HG03064 (cell line): ENCODE measurements at regions not wholly inside any gene's neighbourhood (a gene's known extent, or its start where the extent isn't known, plus 50 kb on each side); places are given as distances from the start of the nearest gene placed in this dataset.
"Not testable (repeated sequence)": the region's sequence is repeated elsewhere in the genome, so short reads cannot be mapped to it uniquely, and the experiment has no call there.

Experiments used
- ATAC-seq: cut with Tn5 transposase; IDR thresholded peaks from one replicate; pipeline ENCODE4 v1.9.1; 2021; ENCODE audit warnings: low read depth; ENCODE audit not compliant: unreplicated experiment

DNA sequence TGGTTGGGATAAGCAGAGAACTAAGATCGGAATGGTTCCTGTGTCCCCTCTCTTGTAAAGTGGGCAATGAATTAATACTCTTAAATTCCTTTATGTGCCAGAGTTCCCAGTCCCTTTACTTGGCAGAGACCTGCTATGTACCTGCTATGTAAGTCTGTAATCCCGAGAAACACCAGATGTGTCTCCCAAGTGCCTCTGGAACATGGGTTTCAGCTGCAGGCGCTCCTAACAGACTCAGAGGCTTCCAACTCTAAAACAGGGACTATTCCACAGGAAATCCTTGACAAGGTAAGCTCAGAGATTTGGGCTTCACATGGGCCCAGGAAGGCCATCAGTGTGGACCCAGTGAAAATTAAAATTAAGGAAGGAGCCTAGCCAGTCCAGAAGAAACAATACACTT, 117.7 kb upstream of the PLCL2 start:
- ATAC-seq = no peak

DNA sequence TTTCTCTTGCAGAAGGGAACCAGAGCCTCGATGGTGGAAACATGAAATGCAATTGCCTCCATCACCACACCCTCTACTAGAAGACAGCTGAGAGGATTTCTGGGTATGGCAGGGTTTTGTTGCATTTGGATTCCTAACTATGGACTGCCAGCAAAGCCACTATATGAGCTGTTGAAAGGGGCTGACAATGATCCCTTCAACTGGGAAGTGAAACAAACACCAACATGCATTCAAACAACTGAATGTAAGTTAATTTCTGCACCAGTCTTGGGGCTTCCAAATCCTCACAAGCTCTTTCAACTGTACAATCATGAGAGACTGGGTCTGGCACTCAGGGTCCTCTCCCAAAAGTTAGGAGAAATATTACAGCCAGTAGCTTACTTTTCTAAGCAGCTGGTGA, 116.7 kb upstream of the PLCL2 start:
- no peak for ATAC-seq

DNA sequence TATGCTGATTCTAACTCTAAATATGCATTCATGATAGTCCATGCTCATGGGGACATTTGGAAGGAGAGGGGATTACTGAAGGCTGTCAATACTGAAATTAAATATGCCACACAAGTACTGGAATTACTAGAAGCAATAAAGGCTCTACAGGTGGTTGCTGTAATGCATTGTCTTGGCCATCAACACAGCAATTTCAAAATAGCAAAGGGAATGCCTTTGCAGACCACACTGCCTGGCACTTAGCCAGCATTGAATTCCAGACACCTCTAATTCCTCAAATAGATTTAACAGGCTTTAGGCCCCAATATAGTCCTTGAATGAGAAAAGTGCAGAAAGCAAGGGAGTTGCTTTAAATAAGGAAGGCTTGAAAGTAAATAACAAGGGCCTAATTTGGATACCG, 115.8 kb upstream of the PLCL2 start:
- ATAC-seq = no peak

DNA sequence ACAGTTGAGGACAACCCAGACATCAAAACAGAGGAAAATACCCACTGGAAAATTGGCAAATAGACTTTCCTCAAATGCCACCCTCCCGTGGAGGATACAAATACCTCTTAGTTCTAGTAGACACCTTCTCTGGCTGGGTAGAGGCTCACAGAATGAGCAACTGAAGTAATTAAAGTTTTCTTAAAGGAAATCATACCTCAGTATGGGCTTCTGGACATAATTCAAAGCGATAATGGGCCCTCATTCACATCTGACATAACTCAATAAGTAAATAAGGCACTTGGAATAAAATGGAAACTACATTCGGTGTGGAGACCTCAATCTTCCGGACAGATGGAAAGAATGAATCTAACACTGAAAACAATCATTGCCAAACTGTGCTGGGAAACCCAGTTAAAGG, 115.2 kb upstream of the PLCL2 start:
- no peak for ATAC-seq

DNA sequence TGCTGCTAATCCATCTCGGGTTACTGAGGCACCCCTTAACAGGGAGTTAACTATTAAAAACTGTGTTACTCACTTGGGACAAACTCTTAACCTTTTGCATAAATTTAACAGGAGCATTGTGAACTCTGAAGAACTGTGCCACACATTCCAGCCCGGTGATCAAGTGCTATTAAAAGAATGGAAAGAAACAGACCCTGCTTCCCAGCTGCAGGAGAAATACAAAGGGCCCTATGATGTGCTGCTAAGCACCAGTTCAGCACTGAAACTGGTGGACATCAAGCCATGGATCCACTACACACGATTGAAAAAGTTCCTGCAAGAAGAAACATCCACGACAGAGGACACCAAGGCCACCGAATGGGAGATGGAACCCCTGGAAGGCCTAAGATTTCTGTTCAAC, 114.7 kb upstream of the PLCL2 start:
- ATAC-seq = no peak

DNA sequence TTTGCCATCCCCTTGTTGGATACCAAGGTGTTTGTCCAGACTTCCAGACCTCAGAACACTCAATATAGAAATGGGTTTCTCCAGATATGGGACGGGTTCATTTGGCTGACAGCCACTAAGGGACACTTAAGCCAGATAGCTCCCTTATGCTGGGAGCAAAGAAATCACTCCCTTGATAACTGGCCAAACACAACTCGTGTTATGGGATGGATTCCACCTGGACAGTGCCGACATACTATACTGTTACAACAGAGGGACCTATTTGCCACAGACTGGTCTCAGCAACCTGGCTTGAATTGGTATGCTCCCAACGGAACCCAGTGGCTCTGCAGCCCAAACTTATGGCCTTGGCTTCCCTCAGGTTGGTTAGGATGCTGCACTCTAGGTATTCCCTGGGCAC, 114.0 kb upstream of the PLCL2 start:
- ATAC-seq = no peak

DNA sequence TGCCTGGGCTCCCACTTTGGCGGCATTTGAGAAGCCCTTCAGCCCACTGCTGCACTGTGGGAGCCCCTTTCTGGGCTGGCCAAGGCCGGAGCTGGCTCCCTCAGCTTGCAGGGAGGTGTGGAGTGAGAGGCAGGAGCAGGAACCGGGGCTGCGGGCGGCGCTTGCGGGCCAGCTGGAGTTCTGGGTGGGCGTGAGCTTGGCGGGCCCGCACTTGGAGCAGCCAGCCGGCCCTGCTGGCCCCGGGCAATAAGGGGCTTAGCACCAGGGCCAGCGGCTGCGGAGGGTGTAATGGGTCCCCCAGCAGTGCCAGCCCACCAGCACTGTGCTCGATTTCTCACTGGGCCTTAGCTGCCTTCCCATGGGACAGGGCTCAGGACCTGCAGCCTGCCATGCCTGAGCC, 111.2 kb upstream of the PLCL2 start:
- not testable (repeated sequence) for ATAC-seq

DNA sequence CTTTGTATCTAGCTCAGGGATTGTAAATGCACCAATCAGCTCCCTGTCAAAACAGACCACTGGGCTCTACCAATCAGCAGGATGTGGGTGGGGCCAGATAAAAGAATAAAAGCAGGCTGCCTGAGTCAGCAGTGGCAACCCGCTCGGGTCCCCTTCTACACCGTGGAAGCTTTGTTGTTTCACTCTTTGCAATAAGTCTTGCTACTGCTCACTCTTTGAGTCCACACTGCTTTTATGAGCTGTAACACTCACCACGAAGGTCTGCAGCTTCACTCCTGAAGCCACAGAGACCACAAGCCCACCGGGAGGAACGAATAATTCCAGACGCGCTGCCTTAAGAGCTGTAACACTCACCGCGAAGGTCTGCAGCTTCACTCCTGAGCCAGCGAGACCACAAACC, 110.2 kb upstream of the PLCL2 start:
- ATAC-seq = not testable (repeated sequence)

DNA sequence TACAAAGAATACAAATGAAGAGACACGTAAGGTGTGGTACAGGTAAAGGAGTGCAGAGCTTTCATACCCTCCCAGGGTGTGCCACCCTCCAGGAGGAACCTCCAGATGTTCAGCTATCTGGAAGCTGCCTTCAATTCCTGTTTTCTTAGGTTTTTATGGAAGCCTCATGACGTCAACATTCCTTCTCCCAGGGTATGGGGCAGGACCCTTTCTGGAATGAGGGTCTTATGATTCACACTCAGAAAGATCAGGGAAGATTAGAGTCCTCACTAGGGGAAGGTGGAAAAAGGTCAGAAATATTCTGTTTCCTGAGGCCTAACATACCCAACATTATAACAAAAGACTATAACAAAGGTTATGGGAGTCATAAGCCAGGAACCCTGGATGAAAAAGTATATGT, 99.8 kb upstream of the PLCL2 start:
- no peak for ATAC-seq

DNA sequence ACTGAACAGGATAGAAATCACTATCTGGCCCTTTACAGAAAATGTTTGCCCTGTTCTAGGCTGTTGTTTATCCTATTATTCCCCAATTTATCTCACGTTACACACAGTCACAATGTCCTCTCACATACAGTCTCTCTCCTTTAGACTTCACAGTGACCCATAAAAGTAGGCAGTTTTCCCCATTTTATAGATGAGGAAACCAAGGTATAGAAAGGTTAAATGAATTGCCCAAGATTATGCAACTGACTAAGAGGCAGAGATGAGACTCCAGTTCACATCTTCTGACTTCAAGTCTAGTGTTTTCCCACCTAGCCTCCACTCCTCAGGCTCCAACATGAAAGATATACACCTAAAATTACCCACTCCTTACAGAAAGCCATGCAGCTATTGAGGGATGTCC, 99.3 kb upstream of the PLCL2 start:
- no peak for ATAC-seq

DNA sequence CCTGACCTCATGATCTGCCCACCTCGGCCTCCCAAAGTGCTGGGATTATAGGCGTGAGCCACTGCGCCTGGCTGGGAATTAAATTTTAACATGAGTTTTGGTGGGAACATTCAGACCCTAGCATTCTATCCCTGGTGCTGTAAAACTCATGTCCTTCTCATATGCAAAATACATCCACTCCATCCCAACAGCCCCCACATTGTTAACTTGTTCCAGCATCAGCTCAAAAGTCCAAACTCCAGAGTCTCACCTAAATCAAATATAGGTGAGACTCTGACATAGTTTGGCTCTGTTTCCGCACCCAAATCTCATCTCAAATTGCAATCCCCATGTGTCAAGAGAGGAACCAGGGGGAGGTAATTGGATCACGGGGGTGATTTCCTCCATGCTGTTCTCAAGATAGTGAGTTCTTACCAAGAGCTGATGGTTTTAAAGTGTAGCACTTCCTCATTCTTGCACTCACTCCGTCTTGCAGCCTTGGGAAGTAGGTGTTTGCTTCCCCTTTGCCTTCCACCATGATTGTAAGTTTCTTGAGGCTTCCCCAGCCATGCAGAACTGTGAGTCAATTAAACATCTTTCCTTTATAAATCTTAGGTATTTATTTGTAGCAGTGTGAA, 96.2 kb upstream of the PLCL2 start:
- no peak for ATAC-seq

DNA sequence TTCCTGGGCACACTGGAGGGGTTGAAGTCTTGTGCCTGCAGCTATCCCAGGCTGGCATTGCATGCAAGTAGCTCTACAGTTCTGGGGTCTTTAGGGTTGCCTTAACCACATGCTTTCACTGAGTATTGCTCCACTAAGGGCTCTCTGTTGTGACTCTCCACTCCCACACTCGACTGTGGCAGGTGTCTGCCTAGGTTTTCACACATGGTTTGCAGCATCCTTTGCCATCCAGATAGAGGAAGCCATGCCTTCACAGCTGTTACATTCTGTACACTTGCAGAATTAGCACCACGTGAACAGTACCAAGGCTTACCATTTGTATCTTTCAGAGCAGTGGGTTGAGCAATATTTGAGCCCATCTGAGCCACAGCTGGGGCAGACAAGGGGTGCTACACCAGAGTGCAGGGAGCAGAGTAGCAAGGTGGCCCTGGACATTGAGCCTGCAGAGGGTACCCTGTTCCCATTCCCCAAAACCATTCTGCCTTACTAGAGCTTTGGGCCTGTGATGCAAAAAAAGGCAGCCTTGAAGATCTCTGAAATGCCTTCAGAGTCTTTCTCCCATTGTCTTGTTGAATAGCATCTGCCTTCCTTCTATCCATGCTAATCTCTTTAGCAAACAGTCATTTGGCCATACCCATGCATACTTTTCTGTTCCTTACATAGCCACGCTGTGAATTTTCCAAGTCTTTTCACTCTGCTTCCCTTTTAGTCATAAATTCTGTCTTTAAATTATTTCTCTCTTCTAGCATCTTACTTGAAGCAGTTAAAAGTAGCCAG, 95.2 kb upstream of the PLCL2 start:
- ATAC-seq = no peak

DNA sequence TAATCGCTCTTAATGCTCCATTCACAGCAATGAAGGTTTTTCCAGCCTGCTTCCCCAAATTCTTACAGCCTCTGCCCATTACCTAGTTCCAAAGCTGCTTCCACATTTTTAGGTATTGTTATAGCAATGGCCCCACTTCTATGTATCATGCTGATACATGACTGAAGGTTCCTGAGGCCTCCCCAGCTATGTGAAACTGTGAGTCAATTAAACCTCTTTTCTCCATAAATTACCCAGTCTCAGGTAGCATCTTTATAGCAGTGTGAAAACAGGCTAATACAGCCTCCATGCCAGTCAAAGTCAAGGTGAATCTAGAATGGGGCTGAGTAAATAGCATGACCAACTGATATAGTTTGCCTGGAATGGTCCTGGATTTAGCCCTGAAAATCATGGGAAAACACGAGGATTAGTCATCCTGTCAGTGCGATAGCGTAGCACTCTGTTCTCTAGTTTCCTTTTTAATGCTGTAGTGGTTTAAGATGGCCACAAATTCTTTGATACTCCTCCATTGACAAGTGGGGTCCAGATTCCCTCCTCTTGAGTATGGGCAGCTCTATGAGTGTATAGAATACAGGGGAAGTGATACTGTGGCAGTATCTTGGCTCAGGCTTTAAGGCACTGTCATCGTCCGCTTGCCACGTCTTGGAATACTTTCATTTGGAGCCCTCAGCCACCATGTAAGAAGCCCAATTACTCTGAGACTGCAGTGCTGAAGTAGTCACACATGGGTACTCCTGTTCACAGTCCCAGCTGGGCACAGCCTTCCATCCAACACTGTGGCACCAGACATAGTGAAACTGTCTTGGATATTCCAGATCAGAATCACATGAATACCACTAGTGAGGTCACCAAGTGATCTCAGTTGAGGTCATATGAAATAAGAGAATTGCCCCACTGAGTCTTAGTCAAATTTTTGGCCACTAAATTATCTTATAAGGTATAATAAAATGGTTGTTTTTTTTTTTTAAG, 94.0 kb upstream of the PLCL2 start:
- no peak for ATAC-seq

DNA sequence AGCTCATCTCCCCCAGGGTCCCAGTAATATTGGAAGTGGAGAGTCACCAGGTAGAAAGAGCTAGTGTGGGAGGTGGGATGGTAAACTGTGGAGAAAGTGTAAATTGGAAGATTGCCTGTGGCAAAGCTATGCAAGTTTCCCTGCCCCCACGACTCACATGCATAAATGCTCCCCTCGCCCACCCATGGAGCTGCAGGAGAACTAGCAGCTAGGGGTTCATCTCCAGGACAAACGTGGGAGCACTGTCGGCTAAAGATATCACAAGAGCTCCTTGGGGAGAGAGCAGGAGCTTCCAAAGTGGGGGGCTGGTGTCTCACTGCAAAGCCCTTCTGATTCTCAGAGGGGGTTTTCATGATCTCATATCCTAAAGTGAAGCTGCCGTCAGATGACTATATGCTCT, 91.4 kb upstream of the PLCL2 start:
- ATAC-seq = no peak

DNA sequence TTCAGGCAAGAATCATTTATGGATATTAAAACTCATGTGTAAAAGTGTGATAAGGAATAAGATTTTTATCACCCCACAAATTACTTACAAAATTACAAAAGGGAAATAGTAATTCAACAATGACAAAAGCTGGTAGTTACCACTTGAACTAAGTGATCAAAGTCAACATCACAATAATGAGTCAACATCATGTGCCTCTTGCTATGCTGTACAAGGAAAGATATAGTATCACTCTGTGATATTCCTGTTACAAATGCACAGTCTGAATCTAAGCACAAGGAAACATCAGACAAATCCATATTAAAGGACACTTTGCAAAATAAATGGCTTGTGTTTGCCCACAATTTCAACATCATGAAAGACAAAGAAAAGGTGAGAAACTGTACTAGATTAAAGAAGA, 90.5 kb upstream of the PLCL2 start:
- no peak for ATAC-seq

DNA sequence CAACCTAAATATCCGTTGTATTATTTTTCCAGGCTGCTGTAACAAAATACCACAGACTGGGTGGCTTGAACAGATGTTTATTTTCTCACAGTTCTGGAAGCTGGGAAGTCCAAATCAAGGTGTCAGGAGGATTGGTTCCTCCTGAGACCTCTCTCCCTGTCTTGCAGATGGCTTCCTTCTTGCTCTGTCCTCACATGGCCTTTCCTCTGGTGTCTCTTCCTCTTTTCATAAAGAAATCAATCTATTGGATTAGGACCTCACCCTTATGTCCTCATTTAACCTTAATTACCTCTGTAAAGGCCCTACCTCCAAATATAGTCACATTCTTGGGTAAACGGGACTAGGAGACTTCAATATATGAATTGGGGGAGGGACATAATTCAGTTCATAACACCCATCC, 89.2 kb upstream of the PLCL2 start:
- no peak for ATAC-seq

DNA sequence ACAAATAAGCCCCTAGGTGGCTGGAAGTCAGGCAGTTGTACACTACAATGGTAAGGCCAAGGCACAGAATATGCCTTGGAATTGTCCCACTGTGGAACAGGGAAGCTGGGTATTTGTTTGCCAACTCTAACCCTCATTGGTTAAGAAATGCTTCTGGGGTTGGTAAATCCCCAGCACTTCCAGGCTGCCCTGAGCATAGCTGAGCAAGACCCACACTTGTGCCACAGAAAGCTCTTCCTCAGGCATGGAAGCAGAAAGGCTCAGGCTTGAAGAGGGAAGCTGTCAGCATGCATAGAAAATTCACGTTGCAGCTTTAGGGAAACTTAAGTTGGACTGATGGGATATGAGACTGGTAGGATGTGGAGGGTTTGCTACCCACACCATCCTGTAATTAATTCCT, 86.9 kb upstream of the PLCL2 start:
- no peak for ATAC-seq

DNA sequence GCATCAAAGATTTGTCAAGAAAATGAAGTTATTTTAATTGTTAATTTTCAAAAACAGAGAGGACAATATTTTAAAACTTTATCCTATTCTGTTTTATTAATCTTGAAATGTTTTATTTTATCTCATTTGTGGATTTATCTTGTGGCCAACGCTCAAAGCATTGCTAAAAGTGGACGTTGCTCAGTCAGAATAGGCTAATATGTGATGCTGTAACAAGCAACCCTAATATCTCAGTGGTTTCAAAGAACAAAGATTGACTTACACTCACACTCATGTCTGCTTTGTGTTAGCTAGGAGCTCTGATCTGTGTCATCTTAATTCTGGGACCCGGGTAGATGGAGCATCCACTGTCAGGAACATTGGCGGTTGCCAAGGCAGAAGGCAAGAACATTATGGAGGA, 86.0 kb upstream of the PLCL2 start:
- no peak for ATAC-seq

DNA sequence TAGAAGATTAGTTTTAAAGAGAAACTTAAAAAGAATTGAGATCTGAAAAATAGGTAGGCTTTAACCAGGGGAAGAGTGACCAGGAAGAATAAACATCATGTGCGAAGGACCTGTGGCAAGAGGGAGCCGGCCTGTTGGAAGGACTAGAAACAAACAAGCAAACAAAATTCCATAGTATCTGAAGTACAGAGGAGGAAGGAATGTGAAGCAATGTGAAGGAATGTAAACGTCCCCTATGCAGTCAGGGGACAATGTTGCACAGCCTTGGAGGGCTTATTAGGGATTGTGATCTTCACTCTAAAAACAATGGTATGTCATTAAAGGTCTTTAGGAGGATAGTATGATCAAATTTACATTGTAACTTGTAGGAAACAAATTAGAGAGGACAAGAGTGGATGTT, 84.4 kb upstream of the PLCL2 start:
- ATAC-seq = no peak

DNA sequence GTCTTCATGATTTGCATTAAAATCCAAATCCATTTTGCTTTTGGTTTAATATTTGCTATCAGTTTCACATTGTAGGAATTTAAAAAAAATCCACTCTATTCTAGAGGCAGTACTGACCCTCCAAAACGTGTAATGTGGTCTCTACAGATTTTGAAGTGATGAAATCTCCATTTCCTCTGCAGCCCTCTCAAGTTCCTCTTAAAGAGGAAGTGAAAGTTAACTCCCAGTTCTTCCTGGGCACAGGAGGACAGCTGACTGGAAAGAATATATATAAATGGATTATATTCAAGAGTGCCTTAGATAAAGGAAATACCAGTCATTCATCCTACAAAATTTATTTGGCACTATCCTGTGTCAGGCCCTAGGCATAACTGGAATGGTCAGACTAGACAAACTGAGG, 83.5 kb upstream of the PLCL2 start:
- no peak for ATAC-seq

DNA sequence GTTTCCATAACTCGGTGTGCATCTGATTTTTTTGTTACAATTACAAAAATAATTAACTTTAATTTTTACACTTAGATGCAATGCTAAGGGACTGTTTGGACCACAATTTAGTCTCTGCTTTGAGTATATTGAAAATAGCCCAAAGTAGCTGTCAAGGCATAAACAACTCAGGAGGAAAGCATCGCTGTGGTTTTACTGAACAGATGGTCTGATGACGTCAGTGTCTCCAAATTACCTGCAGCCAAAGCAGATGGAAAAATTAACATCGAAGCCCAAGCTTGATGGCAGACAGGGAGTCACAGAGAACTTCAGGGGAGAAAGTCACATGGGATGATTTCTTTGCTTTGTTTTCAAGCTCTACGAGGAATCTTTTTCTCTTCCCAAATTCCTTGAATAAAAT, 83.1 kb upstream of the PLCL2 start:
- no peak for ATAC-seq
